HL-60 (cell line): ENCODE measurements at regions not wholly inside any gene's neighbourhood (a gene's known extent, or its start where the extent isn't known, plus 50 kb on each side); places are given as distances from the start of the nearest gene placed in this dataset.
"Not testable (repeated sequence)": the region's sequence is repeated elsewhere in the genome, so short reads cannot be mapped to it uniquely, and the experiment has no call there.

ENCODE experiments used
- DNase-seq, 2 experiments: peaks; one replicate each; pipeline ENCODE4 v3.0.0-alpha.2; 2010 to 2020; ENCODE audit warnings: low read depth in 1 of 2, low spot score in 1 of 2
- H3K27ac ChIP-seq: fragments of 250-450 bp; sonication (Bioruptor Pico); replicated peaks from 2 replicates; pipeline ENCODE4 v1.5.1; 2020; ENCODE audit warnings: mild to moderate bottlenecking, moderate library complexity
- H3K27me3 ChIP-seq: fragments of 250-450 bp; sonication (Bioruptor Pico); 2 replicates; pipeline ENCODE4 v1.5.1; 2021; ENCODE audit warnings: mild to moderate bottlenecking, moderate library complexity; ENCODE audit not compliant: insufficient read depth, poor library complexity, severe bottlenecking
- H3K4me3 ChIP-seq: replicated peaks from 2 replicates; pipeline ENCODE4 v1.5.1; 2011; ENCODE audit warnings: mild to moderate bottlenecking, control low read depth, low read length; ENCODE audit not compliant: insufficient read depth
- GABPA ChIP-seq: IDR thresholded peaks from 2 replicates; pipeline ENCODE4 v1.6.1; 2012; ENCODE audit warnings: low read depth
- POLR2AphosphoS5 ChIP-seq: IDR thresholded peaks from 2 replicates; pipeline ENCODE4 v1.6.1; 2012; ENCODE audit warnings: low read depth
- SPI1 ChIP-seq: IDR thresholded peaks from 2 replicates; pipeline ENCODE4 v1.6.1; 2012; ENCODE audit warnings: low read depth, mild to moderate bottlenecking, borderline replicate concordance
- TF ChIP-seq, protein P1 (sequence below): IDR thresholded peaks from one replicate; pipeline ENCODE4 v1.5.1; 2011; ENCODE audit warnings: low read length, control low read depth, inconsistent platforms; ENCODE audit not compliant: insufficient read depth
- TF ChIP-seq, protein P2 (sequence below): IDR thresholded peaks from 2 replicates; pipeline ENCODE4 v1.6.1; 2012; ENCODE audit warnings: low read depth; ENCODE audit not compliant: insufficient replicate concordance

DNA sequence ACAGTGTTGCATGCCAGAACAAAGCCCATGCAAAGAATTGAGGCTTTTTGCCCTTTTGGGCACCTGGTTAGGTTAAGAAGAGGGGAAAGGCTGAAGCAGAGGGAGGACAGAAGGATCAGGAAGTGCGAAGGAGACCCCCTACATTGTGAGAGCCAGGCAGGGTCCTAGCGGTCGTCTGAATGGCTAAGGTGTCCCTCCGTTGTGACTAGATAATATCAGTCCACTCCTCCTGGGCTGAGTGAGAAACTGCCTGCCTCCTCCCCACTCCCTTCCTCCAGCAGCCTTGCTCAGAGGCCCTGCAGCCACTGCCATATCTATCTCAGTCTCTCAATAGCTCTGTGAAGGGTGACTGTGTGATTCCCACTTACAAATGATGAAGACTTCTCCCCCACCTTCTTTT lies 75.1 kb downstream of the WSB1 start:
- TF ChIP-seq GABPA (no peak), SPI1 (no peak), POLR2AphosphoS5 (no peak)
- TF ChIP-seq, protein P1, sequence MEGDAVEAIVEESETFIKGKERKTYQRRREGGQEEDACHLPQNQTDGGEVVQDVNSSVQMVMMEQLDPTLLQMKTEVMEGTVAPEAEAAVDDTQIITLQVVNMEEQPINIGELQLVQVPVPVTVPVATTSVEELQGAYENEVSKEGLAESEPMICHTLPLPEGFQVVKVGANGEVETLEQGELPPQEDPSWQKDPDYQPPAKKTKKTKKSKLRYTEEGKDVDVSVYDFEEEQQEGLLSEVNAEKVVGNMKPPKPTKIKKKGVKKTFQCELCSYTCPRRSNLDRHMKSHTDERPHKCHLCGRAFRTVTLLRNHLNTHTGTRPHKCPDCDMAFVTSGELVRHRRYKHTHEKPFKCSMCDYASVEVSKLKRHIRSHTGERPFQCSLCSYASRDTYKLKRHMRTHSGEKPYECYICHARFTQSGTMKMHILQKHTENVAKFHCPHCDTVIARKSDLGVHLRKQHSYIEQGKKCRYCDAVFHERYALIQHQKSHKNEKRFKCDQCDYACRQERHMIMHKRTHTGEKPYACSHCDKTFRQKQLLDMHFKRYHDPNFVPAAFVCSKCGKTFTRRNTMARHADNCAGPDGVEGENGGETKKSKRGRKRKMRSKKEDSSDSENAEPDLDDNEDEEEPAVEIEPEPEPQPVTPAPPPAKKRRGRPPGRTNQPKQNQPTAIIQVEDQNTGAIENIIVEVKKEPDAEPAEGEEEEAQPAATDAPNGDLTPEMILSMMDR: no peak
- TF ChIP-seq, protein P2, sequence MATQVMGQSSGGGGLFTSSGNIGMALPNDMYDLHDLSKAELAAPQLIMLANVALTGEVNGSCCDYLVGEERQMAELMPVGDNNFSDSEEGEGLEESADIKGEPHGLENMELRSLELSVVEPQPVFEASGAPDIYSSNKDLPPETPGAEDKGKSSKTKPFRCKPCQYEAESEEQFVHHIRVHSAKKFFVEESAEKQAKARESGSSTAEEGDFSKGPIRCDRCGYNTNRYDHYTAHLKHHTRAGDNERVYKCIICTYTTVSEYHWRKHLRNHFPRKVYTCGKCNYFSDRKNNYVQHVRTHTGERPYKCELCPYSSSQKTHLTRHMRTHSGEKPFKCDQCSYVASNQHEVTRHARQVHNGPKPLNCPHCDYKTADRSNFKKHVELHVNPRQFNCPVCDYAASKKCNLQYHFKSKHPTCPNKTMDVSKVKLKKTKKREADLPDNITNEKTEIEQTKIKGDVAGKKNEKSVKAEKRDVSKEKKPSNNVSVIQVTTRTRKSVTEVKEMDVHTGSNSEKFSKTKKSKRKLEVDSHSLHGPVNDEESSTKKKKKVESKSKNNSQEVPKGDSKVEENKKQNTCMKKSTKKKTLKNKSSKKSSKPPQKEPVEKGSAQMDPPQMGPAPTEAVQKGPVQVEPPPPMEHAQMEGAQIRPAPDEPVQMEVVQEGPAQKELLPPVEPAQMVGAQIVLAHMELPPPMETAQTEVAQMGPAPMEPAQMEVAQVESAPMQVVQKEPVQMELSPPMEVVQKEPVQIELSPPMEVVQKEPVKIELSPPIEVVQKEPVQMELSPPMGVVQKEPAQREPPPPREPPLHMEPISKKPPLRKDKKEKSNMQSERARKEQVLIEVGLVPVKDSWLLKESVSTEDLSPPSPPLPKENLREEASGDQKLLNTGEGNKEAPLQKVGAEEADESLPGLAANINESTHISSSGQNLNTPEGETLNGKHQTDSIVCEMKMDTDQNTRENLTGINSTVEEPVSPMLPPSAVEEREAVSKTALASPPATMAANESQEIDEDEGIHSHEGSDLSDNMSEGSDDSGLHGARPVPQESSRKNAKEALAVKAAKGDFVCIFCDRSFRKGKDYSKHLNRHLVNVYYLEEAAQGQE: no peak
- H3K27me3 ChIP-seq: no peaks in the 10 kb centered on the region
- no peak overlapping the region for H3K27ac ChIP-seq
- no peak for DNase-seq
- H3K4me3 ChIP-seq: no peak overlapping the region

DNA sequence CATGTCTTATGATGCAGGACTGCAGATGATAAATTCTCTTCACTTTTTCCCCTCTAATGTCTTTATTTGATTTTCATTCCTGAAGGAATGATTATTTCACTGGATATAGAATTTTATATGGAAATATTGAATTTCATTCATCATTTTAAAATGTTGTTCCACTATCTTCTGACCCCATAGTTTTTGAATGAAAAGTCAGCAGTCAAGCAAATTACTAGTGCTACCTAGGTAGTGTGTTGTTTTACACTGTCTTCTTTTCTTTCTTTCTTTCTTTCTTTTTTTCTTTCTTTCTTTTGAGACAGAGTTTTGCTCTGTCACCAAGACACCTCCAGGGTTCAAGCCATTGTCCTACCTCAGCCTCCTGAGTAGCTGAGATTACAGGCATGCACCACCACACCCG lies 76.9 kb downstream of the WSB1 start:
- Histone ChIP-seq H3K27ac (no peak overlapping the region), H3K27me3 (no peaks in the 10 kb centered on the region), H3K4me3 (no peak overlapping the region)
- TF ChIP-seq, protein P2: no peak
- no peak for TF ChIP-seq POLR2AphosphoS5
- no peak for TF ChIP-seq GABPA
- DNase-seq: no peak

DNA sequence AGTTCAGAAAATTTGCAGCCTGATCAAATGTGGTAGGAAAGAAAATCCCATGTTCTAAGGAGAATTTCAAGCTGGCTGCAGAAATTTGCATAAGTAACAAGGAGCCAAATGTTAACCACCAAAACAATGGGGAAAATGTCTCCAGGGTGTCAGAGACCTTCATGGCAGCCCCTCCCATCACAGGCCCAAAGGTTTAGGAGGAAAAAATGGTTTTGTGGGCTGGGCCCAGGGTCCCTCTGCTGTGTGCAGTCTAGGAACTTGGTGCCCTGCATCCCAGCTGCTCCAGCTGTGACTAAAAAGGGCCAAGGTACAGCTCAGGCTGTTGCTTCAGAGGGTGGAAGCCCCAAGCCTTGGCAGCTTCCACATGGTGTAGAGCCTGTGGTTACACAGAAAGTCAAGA lies 79.8 kb downstream of the WSB1 start:
- H3K4me3 ChIP-seq, H3K27me3 ChIP-seq, H3K27ac ChIP-seq, DNase-seq: not testable (repeated sequence)

DNA sequence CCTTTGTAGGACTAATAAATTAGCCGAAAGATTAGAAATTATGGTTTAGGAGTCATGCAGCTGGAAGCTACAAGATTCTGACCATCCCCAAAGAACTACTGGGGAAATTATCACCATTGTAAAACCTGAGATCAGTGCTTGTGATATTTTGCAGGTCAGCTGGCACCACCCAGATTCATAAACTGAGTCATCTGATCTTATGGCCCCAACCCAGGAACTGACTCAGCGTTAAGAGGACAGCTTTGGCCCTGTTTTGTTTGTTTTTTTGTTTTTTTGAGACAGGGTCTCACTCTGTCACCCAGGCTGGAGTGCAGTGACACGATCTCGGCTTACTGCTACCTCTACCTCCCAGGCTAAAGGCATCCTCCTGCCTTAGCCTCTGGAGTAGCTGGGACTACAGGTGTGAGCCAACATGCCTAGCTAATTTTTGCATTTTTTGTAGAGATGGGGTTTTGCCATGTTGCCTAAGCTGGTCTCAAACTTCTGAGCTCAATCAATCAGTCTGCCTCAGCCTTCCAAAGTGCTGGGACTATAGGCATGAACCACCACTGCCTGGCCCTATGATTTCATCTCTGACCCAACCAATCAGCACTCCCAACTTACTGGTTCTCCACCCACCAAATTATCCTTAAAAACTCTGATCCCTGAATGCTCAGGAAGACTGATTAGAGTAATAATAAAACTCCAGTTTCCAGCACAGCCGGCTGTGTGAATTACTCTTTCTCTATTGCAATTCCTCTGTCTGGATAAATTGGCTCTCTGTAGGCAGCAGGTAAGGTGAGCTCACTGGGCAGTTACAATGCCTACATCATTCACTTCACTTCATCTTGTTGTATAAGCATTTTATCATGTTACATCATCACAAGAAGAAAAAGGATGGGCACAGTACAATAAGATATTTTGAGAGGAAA lies 79.4 kb upstream of the KSR1 start:
- no peak overlapping the region for H3K27ac ChIP-seq
- H3K4me3 ChIP-seq: no peak overlapping the region
- TF ChIP-seq GABPA: no peak
- TF ChIP-seq, protein P2: no peak
- TF ChIP-seq, protein P1: no peak
- no peak for TF ChIP-seq POLR2AphosphoS5
- TF ChIP-seq SPI1: no peak

More for the DNA sequence above, 79.4 kb upstream of the KSR1 start:
- no peak for DNase-seq
- no peaks in the 10 kb centered on the region for H3K27me3 ChIP-seq
